SJSA1 (cell line): ENCODE measurements at regions not wholly inside any gene's neighbourhood (a gene's known extent, or its start where the extent isn't known, plus 50 kb on each side); places are given as distances from the start of the nearest gene placed in this dataset.
"Not testable (repeated sequence)": the region's sequence is repeated elsewhere in the genome, so short reads cannot be mapped to it uniquely, and the experiment has no call there.

Source experiments
- DNase-seq, 2 experiments: peaks; one replicate each; pipeline ENCODE4 v3.0.0-alpha.2; 2015 to 2020; ENCODE audit warnings: low spot score in 2 of 2, low read depth in 1 of 2
- H3K27ac ChIP-seq: fragments of 250-450 bp; sonication (Bioruptor Pico); 2 replicates; pipeline ENCODE4 v1.5.1; 2020; ENCODE audit warnings: mild to moderate bottlenecking, moderate library complexity
- H3K27me3 ChIP-seq: fragments of 250-450 bp; sonication (Bioruptor Pico); replicated peaks from 2 replicates; pipeline ENCODE4 v1.5.1; 2020; ENCODE audit warnings: mild to moderate bottlenecking, moderate library complexity
- H3K36me3 ChIP-seq: fragments of 250-450 bp; sonication (Bioruptor Pico); 2 replicates; pipeline ENCODE4 v1.5.1; 2020; ENCODE audit warnings: mild to moderate bottlenecking
- H3K4me1 ChIP-seq: fragments of 250-450 bp; sonication (Bioruptor Pico); replicated peaks from 2 replicates; pipeline ENCODE4 v1.6.1; 2021; ENCODE audit warnings: mild to moderate bottlenecking
- H3K4me3 ChIP-seq: fragments of 250-450 bp; sonication (Bioruptor Pico); 2 replicates; pipeline ENCODE4 v1.5.1; 2020; ENCODE audit warnings: mild to moderate bottlenecking
- H3K9me3 ChIP-seq: fragments of 250-450 bp; sonication (Bioruptor Pico); replicated peaks from 2 replicates; pipeline ENCODE4 v1.5.1; 2020; ENCODE audit warnings: mild to moderate bottlenecking

DNA sequence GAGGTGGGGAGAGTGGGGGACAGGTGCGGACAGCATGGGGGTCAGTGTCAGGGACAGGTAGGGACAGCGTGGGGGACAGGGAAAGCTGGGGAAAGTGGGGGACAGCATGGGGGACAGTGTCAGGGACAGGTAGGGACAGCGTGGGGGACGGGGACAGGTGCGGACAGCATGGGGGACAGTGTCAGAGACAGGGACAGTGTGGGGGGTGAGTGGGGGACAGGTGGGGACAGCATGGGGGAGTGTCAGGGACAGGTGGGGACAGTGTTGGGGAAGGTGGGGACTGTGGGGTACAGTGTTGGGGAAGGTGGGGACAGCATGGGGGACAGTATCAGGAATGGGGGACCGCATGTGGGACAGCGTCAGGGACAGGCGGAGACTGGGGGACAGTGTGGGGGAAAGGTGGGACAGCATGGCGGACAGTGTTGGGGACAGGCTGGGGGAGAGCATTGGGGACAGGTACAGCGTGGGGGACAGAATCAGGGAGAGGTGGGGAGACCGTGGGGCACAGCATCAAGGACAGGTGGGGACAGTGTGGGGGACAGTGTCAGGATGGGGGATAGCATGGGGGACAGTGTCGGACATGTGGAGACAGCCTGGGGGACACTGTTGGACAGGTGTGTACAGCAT, 96.1 kb downstream of the TMEM121 start:
- Histone ChIP-seq H3K36me3 (no peaks in the 10 kb centered on the region), H3K27ac (no peak overlapping the region), H3K27me3 (no peaks in the 10 kb centered on the region), H3K4me3 (no peak overlapping the region), H3K9me3 (no peaks in the 10 kb centered on the region), H3K4me1 (no peaks in the 10 kb centered on the region)
- no peak for DNase-seq

DNA sequence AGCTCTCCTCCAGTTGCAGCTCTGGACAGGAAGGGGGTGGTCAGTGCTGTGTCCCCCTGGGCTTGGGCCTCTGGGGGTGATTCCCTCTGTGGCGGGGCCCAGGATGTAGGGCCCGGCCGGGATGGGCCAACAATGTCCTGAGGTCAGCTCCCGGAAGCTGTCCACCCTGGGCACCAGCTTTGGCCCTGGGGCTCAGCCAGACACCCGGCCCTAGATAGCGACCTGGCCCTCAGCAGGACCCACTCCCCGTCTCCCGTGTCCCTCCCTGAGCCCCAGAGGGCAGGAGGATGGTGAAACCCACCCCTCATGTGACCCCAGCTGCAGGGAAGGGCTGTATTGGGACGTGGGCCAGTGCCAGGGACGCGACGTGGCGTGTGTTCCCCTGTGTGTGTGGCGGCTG, 96.8 kb downstream of the TMEM121 start:
- H3K27ac ChIP-seq, DNase-seq, H3K9me3 ChIP-seq, H3K4me3 ChIP-seq, H3K4me1 ChIP-seq, H3K27me3 ChIP-seq, H3K36me3 ChIP-seq: not testable (repeated sequence)

DNA sequence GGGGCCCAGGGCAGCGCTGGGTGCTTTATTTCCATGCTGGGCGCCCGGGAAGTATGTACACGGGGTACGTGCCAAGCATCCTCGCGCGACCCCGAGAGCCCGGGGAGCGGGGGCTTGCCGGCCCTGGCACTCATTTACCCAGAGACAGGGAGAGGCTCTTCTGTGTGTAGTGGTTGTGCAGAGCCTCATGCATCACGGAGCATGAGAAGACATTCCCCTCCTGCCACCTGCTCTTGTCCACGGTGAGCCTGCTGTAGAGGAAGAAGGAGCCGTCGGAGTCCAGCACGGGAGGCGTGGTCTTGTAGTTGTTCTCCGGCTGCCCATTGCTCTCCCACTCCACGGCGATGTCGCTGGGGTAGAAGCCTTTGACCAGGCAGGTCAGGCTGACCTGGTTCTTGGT, 98.0 kb downstream of the TMEM121 start:
- H3K36me3 ChIP-seq, H3K9me3 ChIP-seq, H3K27ac ChIP-seq, H3K27me3 ChIP-seq, H3K4me1 ChIP-seq, DNase-seq, H3K4me3 ChIP-seq: not testable (repeated sequence)

DNA sequence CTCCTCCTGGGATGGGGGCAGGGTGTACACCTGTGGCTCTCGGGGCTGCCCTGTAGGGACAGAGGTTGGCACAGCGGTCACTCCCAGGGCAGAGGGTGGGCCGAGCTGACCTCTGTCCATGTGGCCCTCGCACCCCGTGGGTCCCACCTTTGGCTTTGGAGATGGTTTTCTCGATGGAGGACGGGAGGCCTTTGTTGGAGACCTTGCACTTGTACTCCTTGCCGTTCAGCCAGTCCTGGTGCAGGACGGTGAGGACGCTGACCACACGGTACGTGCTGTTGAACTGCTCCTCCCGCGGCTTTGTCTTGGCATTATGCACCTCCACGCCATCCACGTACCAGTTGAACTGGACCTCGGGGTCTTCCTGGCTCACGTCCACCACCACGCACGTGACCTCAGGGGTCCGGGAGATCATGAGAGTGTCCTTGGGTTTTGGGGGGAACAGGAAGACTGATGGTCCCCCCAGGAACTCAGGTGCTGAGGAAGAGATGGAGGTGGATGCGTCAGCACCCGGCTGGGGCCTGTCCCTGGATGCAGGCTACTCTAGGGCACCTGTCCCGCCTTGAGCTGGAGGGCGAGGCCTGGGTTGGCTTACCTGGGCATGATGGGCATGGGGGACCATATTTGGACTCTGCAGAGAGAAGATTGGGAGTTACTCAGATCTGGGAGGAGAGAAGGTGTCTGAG, 98.5 kb downstream of the TMEM121 start:
- not testable (repeated sequence) for DNase-seq, H3K27me3 ChIP-seq, H3K9me3 ChIP-seq

DNA sequence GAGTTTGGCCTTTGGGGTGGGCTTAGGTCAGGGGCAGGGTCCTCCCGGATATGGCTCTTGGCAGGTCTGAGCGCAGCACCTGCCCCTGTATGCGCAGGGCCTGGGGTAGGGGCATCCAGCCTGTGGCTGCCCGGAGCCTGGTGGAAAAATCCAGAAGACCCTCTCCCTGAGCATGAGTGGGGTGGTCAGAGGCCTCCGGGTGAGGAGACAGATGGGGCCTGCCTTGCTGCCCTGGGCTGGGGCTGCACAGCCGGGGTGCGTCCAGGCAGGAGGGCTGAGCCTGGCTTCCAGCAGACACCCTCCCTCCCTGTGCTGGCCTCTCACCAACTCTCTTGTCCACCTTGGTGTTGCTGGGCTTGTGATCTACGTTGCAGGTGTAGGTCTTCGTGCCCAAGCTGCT, 99.1 kb downstream of the TMEM121 start:
- H3K27me3 ChIP-seq, H3K4me1 ChIP-seq, DNase-seq, H3K27ac ChIP-seq, H3K9me3 ChIP-seq, H3K4me3 ChIP-seq, H3K36me3 ChIP-seq: not testable (repeated sequence)

More for the DNA sequence above, 98.5 kb downstream of the TMEM121 start:
- not testable (repeated sequence) for H3K27ac ChIP-seq, H3K36me3 ChIP-seq, H3K4me1 ChIP-seq, H3K4me3 ChIP-seq

DNA sequence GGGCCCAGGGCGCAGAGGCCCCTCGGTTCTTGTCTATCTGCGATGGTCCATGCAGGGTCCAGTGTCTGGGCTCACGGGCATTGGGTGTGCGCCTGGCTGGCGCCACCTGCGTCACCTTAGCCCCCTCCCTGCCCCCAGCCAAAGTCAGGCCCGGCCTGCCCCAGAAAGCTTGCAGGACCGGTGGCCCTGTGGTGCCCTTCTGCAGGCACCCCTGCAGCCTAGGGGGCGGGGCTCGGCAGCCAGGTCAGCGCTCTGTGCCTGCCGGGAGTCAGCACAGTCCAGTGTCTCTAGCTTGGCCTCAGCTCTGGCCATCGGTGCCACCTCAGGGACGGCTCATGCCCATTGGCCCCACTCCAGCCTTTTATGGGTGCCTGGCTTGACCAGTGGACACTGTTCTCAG, 99.7 kb downstream of the TMEM121 start:
- H3K36me3 ChIP-seq, H3K9me3 ChIP-seq, H3K27me3 ChIP-seq, H3K27ac ChIP-seq, H3K4me1 ChIP-seq, DNase-seq, H3K4me3 ChIP-seq: not testable (repeated sequence)

DNA sequence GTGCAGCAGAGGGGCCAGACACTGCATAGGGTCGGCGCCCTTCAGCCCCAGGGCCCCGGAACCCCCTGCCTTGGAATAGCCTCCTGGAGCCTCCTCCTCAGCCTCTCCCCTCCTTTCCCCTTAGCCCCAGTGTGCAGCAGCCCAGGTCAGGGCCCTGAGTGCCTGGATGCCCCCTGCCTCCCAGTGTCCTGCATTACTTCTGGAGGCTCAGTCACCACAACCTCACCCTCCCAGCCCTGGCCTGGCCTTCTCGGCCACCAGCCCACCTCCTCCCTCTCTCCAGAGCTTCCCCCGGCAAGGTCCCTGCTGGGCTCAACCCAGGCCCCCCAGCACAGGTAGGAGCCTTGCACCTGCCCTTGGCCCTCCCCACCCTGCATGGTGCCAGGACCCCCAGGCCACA, 100.3 kb downstream of the TMEM121 start:
- H3K27me3 ChIP-seq, H3K4me1 ChIP-seq, DNase-seq, H3K4me3 ChIP-seq, H3K27ac ChIP-seq, H3K9me3 ChIP-seq, H3K36me3 ChIP-seq: not testable (repeated sequence)

DNA sequence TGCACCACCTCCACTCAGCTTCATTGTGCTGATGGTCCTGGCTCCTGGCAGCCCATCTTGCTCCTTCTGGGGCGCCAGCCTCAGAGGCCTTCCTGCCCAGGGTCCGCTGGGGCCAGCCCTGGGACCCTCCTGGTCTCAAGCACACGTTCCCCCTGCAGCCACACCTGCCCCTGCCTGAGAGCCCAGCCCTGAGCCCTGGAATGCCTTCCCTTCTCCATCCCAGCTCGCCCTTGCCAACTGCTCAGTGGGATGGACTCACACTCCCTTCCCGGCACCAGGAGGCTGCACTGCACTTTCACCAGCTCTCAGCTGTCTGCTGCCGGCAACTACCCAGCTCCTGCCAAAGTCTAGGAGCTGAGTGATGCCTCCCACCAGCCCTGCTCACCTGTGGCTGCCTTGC, 100.9 kb downstream of the TMEM121 start:
- H3K36me3 ChIP-seq, H3K27me3 ChIP-seq, H3K4me1 ChIP-seq, DNase-seq, H3K27ac ChIP-seq, H3K4me3 ChIP-seq, H3K9me3 ChIP-seq: not testable (repeated sequence)

DNA sequence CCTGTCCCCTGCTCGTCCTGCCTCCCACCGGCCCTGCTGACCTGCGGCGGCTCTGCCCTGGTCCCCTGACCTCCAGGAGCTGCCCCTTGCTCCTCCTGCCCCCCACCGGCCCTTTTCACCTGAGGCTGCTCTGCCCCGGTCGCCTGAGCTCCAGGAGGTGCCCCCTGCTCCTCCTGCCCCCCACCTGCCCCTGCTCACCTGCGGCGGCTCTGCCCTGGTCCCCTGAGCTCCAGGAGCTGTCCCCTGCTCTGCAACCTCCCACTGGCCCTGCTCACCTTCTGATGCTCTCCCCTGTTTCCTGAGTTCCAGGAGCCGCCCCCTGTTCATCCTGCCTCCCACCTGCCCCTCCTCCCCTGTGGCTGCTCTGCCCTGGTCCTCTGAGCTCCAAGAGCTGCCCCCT, 101.3 kb downstream of the TMEM121 start:
- Histone ChIP-seq H3K36me3 (no peaks in the 10 kb centered on the region), H3K4me3 (no peak overlapping the region), H3K27me3 (no peaks in the 10 kb centered on the region), H3K4me1 (no peaks in the 10 kb centered on the region), H3K27ac (no peak overlapping the region), H3K9me3 (no peaks in the 10 kb centered on the region)
- no peak for DNase-seq

DNA sequence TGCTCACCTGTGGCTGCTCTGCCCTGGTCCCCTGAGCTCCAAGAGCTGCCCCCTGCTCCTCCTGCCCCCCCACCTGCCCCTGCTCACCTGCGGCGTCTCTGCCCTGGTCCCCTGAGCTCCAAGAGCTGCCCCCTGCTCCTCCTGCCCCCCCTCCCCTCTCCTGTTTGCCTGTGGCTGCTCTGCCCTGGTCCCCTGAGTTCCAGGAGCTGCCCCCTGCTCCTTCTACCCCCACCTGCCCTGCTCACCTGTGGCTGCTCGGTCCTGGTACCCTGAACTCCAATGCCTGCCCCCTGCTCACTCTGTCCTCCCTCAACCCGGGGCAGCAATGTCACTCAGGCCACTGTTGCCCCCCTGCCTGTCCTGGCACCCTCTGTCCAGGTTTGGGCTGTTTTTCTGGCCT, 101.7 kb downstream of the TMEM121 start:
- not testable (repeated sequence) for DNase-seq, H3K9me3 ChIP-seq, H3K36me3 ChIP-seq, H3K27me3 ChIP-seq, H3K4me3 ChIP-seq, H3K4me1 ChIP-seq, H3K27ac ChIP-seq

DNA sequence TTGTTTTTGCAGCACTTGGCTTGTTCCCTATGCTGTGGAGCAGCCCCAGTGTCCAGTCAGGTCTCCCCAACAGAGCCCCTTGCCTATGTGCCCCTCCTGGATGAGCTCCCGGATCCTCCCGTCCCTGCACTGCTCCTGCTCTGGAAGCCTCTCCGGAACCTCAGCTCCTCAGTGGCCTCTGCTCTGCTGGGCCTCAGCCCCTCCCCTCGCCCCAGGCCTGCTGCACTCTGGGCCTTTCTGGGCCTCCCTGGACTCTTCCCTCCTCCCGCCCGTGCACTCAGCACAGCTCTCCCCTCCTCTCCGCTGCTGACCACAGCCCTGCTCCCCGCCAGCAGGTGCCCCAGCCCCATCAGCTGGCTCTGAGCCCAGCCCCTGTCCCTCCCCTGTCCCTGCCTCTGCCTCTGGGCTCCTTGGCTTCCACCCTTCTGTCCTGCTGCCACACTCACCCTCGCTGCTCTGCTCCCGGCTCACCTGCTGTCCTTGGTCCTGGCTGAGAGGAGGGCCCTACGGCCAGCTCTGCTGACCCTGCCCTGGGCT, 102.2 kb downstream of the TMEM121 start:
- H3K27me3 ChIP-seq, H3K9me3 ChIP-seq, H3K4me3 ChIP-seq, DNase-seq, H3K36me3 ChIP-seq, H3K27ac ChIP-seq, H3K4me1 ChIP-seq: not testable (repeated sequence)

DNA sequence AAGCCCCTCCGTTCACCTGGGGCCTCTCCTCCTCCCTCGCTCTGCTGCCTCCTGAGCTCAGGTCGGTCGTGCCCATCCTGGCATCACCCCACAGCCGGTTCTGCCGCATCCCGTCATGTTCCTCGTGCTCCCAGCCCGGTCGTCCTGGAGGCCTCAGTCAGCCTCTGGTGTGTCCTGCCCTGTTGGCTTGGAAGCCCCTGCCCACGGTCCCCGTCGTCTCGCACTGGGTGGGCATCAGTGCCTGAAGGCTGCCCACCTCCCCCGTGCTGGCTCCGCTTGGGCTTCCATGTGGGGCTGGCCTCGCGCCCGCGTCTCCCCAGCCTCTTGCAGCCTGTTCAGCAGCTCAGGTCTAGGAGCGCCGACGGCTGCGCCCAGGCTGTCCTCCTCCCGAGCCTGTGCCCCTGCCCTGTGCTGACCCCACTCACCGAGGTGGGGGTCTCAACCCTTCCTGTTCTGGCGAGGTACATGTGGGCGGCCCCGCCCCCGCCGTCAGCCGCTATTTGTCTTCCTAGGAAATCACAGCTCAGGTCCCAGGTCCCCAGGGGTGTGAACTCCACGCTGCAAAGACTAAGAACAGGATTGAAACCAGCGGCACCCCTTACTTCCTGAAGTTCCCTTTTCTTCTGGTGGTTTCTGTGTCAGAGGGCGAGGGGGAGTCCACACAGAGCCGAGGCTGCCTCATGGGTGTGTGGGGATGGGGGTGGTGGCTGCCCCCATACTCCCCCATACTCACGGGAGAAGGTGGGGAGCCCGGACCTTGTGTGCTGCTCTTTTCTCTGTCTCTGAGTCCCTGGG, 102.9 kb downstream of the TMEM121 start:
- H3K27me3 ChIP-seq, DNase-seq, H3K27ac ChIP-seq, H3K4me3 ChIP-seq, H3K36me3 ChIP-seq, H3K9me3 ChIP-seq, H3K4me1 ChIP-seq: not testable (repeated sequence)

DNA sequence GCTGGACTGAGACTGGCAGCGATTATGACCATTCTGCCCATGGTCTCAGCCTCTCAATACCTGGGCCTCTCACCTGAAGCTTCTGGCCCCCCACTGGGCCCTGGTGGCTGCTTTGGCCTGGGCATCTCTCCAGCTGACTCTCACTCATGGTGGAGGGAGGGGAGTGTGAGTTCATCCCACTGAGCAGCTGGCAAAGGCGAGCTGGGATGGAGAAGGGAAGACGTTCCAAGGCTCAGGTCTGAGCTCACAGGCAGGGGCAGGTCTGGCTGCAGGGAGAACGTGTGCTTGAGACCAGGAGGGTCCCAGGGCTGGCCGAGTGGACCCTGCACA, 103.5 kb downstream of the TMEM121 start:
- no peaks in the 10 kb centered on the region for H3K27me3 ChIP-seq
- H3K4me3 ChIP-seq = no peak overlapping the region
- H3K9me3 ChIP-seq = no peaks in the 10 kb centered on the region
- no peaks in the 10 kb centered on the region for H3K36me3 ChIP-seq
- no peak for DNase-seq
- no peak overlapping the region for H3K27ac ChIP-seq
- H3K4me1 ChIP-seq = no peaks in the 10 kb centered on the region

DNA sequence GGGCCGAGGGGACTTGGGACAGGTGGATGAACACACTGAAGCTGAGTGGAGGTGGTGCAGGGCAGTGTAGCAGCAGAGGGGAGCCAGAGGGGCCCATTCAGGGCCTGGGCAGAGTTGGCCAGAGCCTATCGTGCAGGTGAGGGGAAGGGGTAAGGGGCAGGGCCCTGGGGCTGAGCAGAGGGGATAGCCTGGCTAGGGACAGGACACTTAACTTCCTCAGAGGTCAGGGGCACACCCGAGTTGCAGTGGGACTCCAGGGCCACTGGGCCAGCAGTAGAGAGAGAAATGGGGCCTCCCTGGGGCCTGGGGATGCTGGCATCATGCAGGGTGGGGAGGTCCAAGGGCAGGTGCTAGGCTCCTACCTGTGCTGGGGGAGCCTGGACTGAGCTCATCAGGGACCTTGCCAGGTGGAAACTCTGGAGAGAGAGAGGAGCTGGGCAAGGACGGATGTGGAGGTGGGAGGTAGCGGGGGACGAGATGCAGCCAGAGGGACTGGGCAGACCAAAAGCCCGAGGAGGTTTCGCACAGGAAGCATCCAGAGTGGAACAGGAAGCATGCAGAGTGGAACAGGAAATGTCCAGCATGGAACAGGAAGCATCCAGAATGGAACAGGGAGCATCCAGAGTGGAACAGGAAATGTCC, 104.0 kb downstream of the TMEM121 start:
- not testable (repeated sequence) for H3K27me3 ChIP-seq, H3K4me1 ChIP-seq, H3K4me3 ChIP-seq, DNase-seq, H3K27ac ChIP-seq, H3K36me3 ChIP-seq, H3K9me3 ChIP-seq
